CD4-positive, alpha-beta T cell treated with Interleukin-4 for 1 hour (primary cell): ENCODE measurements at regions not wholly inside any gene's neighbourhood (a gene's known extent, or its start where the extent isn't known, plus 50 kb on each side); places are given as distances from the start of the nearest gene placed in this dataset.

Experiments used
- DNase-seq, 2 donors: peaks; one replicate each; pipeline ENCODE4 v3.0.0-alpha.2; 2020 to 2022

- DNase-seq: no peak
Measured at GRCh38 chr22:34845391-34845790, 220.6 kb upstream of the ISX start.

- no peak for DNase-seq
Measured at GRCh38 chr22:34847072-34847471, 218.9 kb upstream of the ISX start.

- DNase-seq: no peak
Measured at GRCh38 chr22:34849965-34850364, 216.0 kb upstream of the ISX start.

GRCh38 chr22:34851918-34852662 lies 213.9 kb upstream of the ISX start:
- DNase-seq: no peak

GRCh38 chr22:34855471-34855870 lies 210.5 kb upstream of the ISX start:
- no peak for DNase-seq

- no peak for DNase-seq
Measured at GRCh38 chr22:34858066-34858465, 207.9 kb upstream of the ISX start.

- no peak for DNase-seq
Measured at GRCh38 chr22:34861787-34862186, 204.2 kb upstream of the ISX start.

- no peak for DNase-seq
Measured at GRCh38 chr22:34866081-34866480, 199.9 kb upstream of the ISX start.

GRCh38 chr22:34866495-34867131 lies 199.3 kb upstream of the ISX start:
- DNase-seq: no peak

- DNase-seq: no peak
Measured at GRCh38 chr22:34877506-34877905, 188.5 kb upstream of the ISX start.

GRCh38 chr22:34878171-34878570 lies 187.8 kb upstream of the ISX start:
- no peak for DNase-seq

- DNase-seq: no peak
Measured at GRCh38 chr22:34879001-34879400, 187.0 kb upstream of the ISX start.

GRCh38 chr22:34880662-34881061 lies 185.3 kb upstream of the ISX start:
- DNase-seq: no peak

- no peak for DNase-seq
Measured at GRCh38 chr22:34881453-34881852, 184.5 kb upstream of the ISX start.

- DNase-seq: no peak
Measured at GRCh38 chr22:34885852-34886251, 180.1 kb upstream of the ISX start.

- no peak for DNase-seq
Measured at GRCh38 chr22:34886391-34886790, 179.6 kb upstream of the ISX start.

GRCh38 chr22:34886812-34887211 lies 179.1 kb upstream of the ISX start:
- no peak for DNase-seq

- DNase-seq: no peak
Measured at GRCh38 chr22:34897126-34897525, 168.8 kb upstream of the ISX start.

- no peak for DNase-seq
Measured at GRCh38 chr22:34902335-34902734, 163.6 kb upstream of the ISX start.

GRCh38 chr22:34903416-34903815 lies 162.5 kb upstream of the ISX start:
- no peak for DNase-seq

GRCh38 chr22:34904486-34904885 lies 161.5 kb upstream of the ISX start:
- DNase-seq: no peak

GRCh38 chr22:34913826-34914225 lies 152.1 kb upstream of the ISX start:
- no peak for DNase-seq

- DNase-seq: no peak
Measured at GRCh38 chr22:34914846-34915245, 151.1 kb upstream of the ISX start.

- no peak for DNase-seq
Measured at GRCh38 chr22:34917239-34917638, 148.7 kb upstream of the ISX start.

- no peak for DNase-seq
Measured at GRCh38 chr22:34931026-34931425, 134.9 kb upstream of the ISX start.
